ENCODE measurements at regions not wholly inside any gene's neighbourhood (a gene's known extent, or its start where the extent isn't known, plus 50 kb on each side); places are given as distances from the start of the nearest gene placed in this dataset.
"Not testable (repeated sequence)": the region's sequence is repeated elsewhere in the genome, so short reads cannot be mapped to it uniquely, and the experiment has no call there.

GRCh38 chr7:76117306-76117991 is 69.5 kb downstream of the MDH2 start:
- H3K4me3 ChIP-seq; H3K9me3 ChIP-seq; in situ Hi-C loops (cut with MboI; ENCODE audit: low sequenced_read_pairs in 4 of 4); H3K36me3 ChIP-seq; intact Hi-C loops (cut with DNase I; ENCODE audit: low total_unique reads); H3K4me1 ChIP-seq; DNase-seq; H3K27me3 ChIP-seq: not testable (repeated sequence)
- H3K27ac ChIP-seq: peak overlapping the region in 1 of 4 donors; percentile 34
- ATAC-seq: peak in 1 of 2 donors; percentile 82

GRCh38 chr7:76118253-76119036 is 70.5 kb downstream of the MDH2 start:
- intact Hi-C loops (cut with DNase I; ENCODE audit: low total_unique reads); ATAC-seq; H3K27ac ChIP-seq; H3K4me3 ChIP-seq; DNase-seq; H3K9me3 ChIP-seq; in situ Hi-C loops (cut with MboI; ENCODE audit: low sequenced_read_pairs in 4 of 4); H3K36me3 ChIP-seq; H3K4me1 ChIP-seq; H3K27me3 ChIP-seq: not testable (repeated sequence)

GRCh38 chr7:76121044-76121443 is 73.1 kb downstream of the MDH2 start:
- Histone ChIP-seq H3K4me1 (no peaks in the 10 kb centered on the region), H3K27ac (no peak overlapping the region), H3K27me3 (no peaks in the 10 kb centered on the region), H3K9me3 (no peaks in the 10 kb centered on the region), H3K4me3 (no peak overlapping the region), H3K36me3 (no peaks in the 10 kb centered on the region)
- no peak for TF ChIP-seq CTCF (IDR thresholded peaks at IDR 0.05 in 4 of 5, conservative IDR thresholded peaks at IDR 0.05 in 1 of 5)
- TF ChIP-seq POLR2A (IDR thresholded peaks at IDR 0.05): no peak
- ATAC-seq: no peak
- DNase-seq: no peak
- in situ Hi-C loops (cut with MboI; ENCODE audit: low sequenced_read_pairs in 4 of 4) (no loop called here), intact Hi-C loops (cut with DNase I; ENCODE audit: low total_unique reads) (no loop called here)

GRCh38 chr7:76122516-76123239 is 74.8 kb downstream of the MDH2 start:
- no peaks in the 10 kb centered on the region for H3K36me3 ChIP-seq
- H3K4me3 ChIP-seq: no peak overlapping the region
- no peaks in the 10 kb centered on the region for H3K27me3 ChIP-seq
- H3K9me3 ChIP-seq: no peaks in the 10 kb centered on the region
- intact Hi-C loops (cut with DNase I; ENCODE audit: low total_unique reads) (no loop called here), in situ Hi-C loops (cut with MboI; ENCODE audit: low sequenced_read_pairs in 4 of 4) (no loop called here)
- TF ChIP-seq POLR2A (IDR thresholded peaks at IDR 0.05) (no peak), CTCF (IDR thresholded peaks at IDR 0.05 in 4 of 5, conservative IDR thresholded peaks at IDR 0.05 in 1 of 5) (no peak)
- no peaks in the 10 kb centered on the region for H3K4me1 ChIP-seq
- ATAC-seq (no peak), DNase-seq (no peak)
- H3K27ac ChIP-seq: no peak overlapping the region

- Histone ChIP-seq H3K4me3 (no peak overlapping the region), H3K27me3 (no peaks in the 10 kb centered on the region), H3K36me3 (no peaks in the 10 kb centered on the region), H3K27ac (no peak overlapping the region), H3K9me3 (no peaks in the 10 kb centered on the region), H3K4me1 (no peaks in the 10 kb centered on the region)
- in situ Hi-C loops (cut with MboI; ENCODE audit: low sequenced_read_pairs in 4 of 4) (no loop called here), intact Hi-C loops (cut with DNase I; ENCODE audit: low total_unique reads) (no loop called here)
- TF ChIP-seq POLR2A (IDR thresholded peaks at IDR 0.05): no peak
- TF ChIP-seq CTCF (IDR thresholded peaks at IDR 0.05 in 4 of 5, conservative IDR thresholded peaks at IDR 0.05 in 1 of 5): no peak
- DNase-seq (no peak), ATAC-seq (no peak)
Measured at GRCh38 chr7:76123316-76123715, 75.4 kb downstream of the MDH2 start.
